ENCODE measurements at regions not wholly inside any gene's neighbourhood (a gene's known extent, or its start where the extent isn't known, plus 50 kb on each side); places are given as distances from the start of the nearest gene placed in this dataset.

GRCh38 chr5:2594701-2595100, 156.8 kb downstream of the IRX2 start:
- TF ChIP-seq POLR2AphosphoS5 (IDR thresholded peaks at IDR 0.05; ENCODE audit: low read depth, low read length) (no peak), CEBPB (IDR thresholded peaks at IDR 0.05; ENCODE audit: low read depth) (no peak), EZH2phosphoT487 (IDR thresholded peaks at IDR 0.05; ENCODE audit: borderline replicate concordance) (no peak), EZH2 (IDR thresholded peaks at IDR 0.05) (no peak), ZNF274 (IDR thresholded peaks at IDR 0.05; ENCODE audit: low read depth, low read length) (no peak), CTCF (IDR thresholded peaks at IDR 0.05 in 2 of 3, conservative IDR thresholded peaks at IDR 0.05 in 1 of 3; ENCODE audit: borderline replicate concordance in 1 of 3, insufficient read depth in 1 of 3, low read depth in 2 of 3, low read length in 2 of 3) (no peak), MAX (IDR thresholded peaks at IDR 0.05) (no peak), POLR2A (IDR thresholded peaks at IDR 0.05; ENCODE audit: borderline replicate concordance, extremely low read depth, insufficient read depth, insufficient read length) (no peak), ELF1 (IDR thresholded peaks at IDR 0.05; ENCODE audit: borderline replicate concordance, low read depth) (no peak)

All from HCT116 (cell line).